ENCODE measurements at regions not wholly inside any gene's neighbourhood (a gene's known extent, or its start where the extent isn't known, plus 50 kb on each side); places are given as distances from the start of the nearest gene placed in this dataset.
"Not testable (repeated sequence)": the region's sequence is repeated elsewhere in the genome, so short reads cannot be mapped to it uniquely, and the experiment has no call there.

GRCh38 chrX:140402131-140402530, 102.7 kb downstream of the SOX3 start:
- not testable (repeated sequence) for TF ChIP-seq YY1 (IDR thresholded peaks at IDR 0.05; ENCODE audit: insufficient read depth, insufficient read length); SUZ12 (IDR thresholded peaks at IDR 0.05; ENCODE audit: extremely low read depth, insufficient read depth, insufficient read length); ZNF274 (IDR thresholded peaks at IDR 0.05; ENCODE audit: low read depth, low read length)

Measured in NT2/D1 (cell line).